HG02610 (cell line): ENCODE measurements at regions not wholly inside any gene's neighbourhood (a gene's known extent, or its start where the extent isn't known, plus 50 kb on each side); places are given as distances from the start of the nearest gene placed in this dataset.
"Not testable (repeated sequence)": the region's sequence is repeated elsewhere in the genome, so short reads cannot be mapped to it uniquely, and the experiment has no call there.

Source experiments
- ATAC-seq: cut with Tn5 transposase; IDR thresholded peaks from one replicate; pipeline ENCODE4 v1.9.1; 2021; ENCODE audit warnings: mild to moderate bottlenecking, moderate library complexity; ENCODE audit not compliant: unreplicated experiment

DNA sequence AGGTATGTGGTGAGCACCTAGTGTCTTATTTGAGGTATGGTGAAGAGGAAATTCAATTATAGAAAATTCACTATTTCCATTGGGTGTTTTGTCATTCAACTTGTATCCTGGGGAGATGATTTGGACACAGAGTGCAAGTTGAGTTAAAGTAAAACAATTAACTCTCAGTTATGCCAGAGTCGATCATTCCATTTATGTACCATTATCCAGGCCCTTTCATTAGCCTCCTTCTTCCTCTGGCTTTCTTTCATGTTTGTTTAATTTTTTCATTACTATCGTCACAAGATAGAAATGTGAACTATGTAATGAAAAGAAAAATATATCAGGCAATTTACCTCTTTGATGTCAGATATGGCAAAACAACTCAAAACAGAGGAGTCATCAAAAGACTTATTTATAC is 1347.2 kb upstream of the NUDT12 start:
- no peak for ATAC-seq

DNA sequence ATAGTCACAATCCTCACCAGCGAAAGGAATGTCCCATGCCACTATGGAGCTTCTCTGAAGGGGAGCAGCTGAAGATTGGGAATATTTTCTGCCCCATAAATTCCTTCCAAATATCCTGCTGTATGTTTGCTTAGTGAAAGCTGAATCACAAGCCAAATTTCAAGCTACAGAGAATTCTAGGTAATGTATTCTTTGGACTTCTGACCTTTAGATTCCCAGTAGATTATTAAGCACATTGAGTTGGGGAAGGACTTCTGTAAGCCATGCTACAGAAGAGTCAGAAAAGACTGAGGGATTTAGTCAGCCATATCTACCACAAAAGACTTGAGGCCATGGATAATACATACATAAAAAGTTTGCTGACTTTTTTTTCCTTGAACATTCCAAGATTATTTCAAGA is 1342.0 kb upstream of the NUDT12 start:
- no peak for ATAC-seq

DNA sequence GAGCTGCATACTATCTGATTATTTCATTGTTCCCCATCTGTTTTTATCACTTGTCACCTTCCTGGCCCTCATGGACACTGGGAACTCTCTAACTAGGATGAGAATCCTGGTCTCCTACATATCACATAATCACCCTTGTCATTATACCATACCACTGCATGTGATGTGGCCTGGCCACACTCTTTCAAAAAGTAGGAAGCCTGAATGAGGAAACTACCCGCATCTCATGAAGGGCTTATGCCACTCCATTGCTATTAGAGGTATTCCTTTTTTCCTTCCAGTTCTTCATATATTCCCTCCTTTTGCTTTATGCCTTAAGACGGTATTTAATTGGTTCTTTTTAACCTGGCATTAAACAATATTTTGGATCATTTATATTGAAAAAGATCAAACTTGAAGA is 1341.4 kb upstream of the NUDT12 start:
- no peak for ATAC-seq

DNA sequence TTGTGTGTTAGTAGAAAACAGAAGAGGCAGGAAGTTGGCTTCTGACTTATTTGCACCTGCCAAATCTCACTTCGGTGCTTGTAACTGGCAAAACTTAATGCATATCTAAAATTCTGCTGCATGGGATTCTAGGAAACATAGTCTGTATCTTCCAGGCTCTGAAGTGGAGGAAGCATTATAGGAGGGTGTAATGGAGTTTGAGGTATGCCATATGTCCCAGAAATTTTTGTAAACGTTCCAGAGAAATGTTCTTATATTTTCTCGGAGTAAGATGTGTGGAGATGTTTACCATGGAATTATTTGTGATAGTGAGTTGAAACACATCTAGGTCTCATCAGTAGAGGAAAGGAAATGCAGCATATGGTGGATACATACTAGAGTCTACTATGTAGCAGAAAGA is 1329.0 kb upstream of the NUDT12 start:
- no peak for ATAC-seq

DNA sequence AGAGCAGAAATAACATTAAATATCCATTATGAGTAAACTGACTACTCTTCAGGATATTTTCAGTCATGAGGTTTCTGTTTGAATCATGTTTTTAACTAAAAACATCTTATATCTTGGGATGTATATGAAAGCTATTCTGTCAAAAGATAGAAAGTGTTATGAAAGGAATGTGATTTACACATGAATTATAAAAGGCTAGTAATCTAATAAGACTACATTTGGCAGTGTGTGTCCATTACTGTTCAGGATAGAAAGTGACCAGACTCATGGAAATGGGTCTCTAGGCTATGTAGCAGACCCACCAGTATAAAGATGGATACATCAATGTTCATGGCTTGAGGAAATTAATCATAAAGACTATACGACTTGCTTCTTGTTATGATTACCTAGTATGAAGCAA is 1328.2 kb upstream of the NUDT12 start:
- no peak for ATAC-seq

DNA sequence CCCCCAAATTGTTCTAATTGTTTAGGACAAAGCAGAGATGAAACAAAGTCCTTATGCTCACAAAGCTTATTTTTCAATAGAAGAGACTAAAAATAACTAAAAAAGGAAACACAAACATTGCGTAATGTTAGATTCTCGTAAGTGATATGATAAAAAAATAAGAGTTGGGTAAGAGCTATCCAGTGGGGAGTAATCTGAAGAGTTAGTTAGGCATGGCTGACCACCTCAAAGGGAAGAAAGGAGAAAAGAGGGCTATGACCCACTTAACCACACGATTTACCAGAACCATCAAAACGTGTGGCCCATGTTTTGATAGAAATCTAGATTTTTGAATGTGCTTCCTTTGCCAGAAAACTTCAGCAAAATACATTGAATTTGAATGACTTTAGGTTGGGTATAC is 1296.8 kb upstream of the NUDT12 start:
- no peak for ATAC-seq

DNA sequence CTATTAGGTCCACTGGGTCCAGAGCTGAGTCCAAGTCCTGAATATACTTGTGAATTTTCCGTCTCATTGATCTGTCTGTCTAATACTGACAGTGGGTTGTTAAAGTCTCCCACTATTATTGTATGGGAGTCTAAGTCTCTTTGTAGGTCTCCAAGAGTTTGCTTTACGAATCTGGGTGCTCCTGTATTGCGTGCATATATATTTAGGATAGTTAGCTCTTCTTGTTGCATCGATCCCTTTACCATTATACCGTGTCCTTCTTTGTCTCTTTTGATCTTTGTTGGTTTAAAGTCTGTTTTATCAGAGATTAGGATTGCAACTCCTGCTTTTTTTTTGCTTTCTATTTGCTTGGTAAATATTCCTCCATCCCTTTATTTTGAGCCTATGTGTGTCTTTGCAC is 1289.5 kb upstream of the NUDT12 start:
- not testable (repeated sequence) for ATAC-seq

DNA sequence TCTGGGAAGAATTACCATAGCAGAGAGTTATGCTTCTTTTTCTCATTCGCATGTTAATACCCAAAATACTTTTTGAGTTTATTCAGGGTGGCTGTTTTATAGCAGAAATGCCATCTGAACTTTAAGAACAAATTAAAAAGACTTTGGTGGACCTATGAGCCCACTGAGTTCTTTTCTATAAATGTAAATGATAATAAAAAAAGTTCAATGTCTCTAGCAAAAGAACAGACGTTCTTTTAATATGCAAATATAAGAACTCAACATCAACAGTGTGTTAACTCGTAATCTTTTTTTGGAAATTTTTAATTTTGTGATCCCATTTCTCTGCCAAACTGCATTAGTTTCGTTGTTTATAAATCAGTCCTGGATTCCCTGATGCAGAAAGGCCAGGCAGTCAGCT is 1283.0 kb upstream of the NUDT12 start:
- no peak for ATAC-seq

DNA sequence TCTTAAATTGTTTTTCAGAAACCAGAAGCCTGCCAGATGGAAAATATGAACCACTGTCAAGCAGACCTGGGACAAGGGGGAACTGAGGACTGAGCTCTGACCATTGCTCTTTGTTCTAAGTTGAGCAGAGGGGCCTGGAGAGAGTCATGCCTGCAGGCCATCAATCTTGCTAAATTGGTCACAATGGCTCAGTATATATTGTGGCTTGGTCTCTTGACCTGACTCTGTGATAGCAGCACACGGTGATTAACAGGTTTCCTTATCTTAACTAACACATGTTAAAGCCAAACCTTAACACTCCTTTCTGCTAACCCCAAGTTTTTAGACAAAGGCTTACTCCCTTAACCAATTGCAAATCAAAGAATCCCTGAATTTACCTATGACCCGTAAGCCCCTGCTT is 1281.2 kb upstream of the NUDT12 start:
- ATAC-seq: no peak

DNA sequence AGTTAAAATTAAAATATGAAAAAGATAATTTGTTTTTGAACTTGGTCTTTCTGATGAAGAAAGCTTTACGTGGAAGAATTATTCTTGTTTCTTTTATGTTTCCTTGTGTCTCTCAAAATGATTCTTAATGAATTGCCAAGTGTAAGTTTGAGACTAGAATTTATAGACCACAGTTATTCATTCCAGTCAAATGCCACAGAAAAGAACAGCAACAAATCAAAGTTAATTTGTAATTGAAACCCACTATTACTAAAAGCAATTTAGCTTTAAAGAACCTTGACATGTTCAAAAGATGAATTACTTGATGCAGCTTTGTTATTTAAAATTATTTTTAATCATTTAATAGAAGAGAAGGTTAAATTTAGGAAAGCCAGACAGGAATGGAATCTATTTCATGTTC is 1277.7 kb upstream of the NUDT12 start:
- ATAC-seq: no peak

DNA sequence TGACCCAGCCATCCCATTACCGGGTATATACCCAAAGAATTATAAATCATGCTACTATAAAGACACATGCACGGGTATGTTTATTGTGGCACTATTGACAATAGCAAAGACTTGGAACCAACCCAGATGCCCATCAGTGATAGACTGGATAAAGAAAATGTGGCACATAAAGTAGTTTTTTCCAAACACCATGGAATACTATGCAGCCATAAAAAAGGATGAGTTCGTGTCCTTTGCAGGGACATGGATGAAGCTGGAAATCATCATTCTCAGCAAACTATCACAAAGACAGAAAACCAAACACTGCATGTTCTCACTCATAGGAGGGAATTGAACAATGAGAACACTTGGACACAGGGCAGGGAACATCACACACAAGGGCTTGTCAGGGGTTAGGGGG is 1268.9 kb upstream of the NUDT12 start:
- ATAC-seq: not testable (repeated sequence)

DNA sequence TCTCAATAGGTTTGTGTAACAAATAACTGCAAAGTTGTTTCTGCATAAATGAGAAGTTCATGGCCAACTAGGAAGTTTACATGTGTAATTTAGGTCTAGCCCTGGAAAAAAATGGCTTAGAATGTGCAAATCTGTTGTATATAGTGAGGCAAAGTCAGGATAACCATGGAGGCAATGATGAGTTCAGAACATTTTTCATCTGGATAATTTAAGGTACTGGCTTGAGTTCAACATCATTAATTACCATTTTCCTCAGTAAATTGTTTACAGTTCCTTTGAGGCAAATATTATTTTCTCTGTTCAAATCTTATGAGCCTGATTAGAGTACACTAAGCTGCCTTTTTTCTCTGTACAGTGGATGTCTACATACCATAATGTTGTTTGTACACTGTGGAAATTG is 1259.0 kb upstream of the NUDT12 start:
- ATAC-seq: no peak

DNA sequence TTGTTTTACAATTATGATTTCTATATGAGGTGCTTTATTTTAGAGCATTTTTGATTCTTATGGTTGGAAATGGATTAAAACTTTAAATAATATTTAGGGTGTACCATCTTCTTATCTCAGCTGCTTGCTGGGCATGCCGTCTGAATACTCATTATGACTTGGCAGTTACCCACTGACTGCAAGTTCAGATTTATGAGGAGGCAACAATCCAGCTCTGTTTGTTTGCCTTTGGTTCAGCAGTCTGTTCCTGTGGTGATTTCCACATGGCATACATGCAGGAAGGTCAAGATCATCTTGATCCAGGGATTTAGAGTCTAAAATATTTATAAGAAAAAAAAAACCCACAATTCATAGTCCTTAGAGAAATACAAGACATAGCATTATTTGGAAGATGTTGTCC is 1254.5 kb upstream of the NUDT12 start:
- no peak for ATAC-seq

DNA sequence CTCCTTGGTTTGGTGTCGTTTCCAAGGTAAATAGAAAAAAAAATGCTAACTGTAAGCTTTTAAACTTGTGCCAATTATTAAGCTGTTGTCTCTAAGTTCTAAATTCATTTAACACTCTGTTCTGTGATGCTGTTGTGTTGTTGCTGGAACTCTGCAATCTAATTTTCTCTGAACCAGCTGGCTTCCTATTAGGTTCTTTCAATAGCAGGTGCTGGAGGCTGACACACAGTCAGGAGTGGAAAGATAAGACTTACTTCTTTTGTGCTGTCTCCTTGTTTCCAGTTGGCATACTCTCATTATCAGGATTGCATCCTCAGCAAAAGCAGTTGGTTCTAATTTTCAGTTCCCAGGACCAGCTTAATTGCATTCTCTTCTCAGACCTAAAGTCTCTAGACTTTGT is 1252.6 kb upstream of the NUDT12 start:
- no peak for ATAC-seq

DNA sequence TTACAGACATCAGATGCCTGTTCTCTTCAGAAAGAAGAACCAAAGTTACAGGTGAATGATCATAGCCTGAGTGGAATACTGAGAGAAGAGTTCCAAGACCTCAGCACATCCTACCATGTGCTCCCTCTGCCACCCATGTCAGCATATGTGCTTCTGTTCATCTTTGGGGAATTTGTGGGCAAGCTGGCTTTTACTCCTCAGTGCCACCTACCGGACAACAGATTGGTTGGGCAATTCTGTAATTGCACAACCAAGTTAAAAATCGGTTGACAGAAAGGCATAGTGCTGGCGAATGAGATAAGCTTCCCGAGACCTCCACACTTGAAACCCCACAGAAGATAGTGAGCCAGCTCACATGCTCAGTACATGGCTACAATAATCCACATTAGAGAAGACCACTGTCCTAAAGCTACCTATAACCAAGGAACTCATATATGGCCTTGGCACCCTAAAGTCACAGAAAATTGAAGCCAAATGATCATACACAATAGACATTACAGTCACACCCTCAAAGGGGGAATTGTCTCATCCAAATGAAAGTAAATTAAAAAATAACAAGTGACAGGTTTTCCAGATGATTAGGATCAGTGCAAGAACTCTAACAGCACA is 1238.0 kb upstream of the NUDT12 start:
- no peak for ATAC-seq

DNA sequence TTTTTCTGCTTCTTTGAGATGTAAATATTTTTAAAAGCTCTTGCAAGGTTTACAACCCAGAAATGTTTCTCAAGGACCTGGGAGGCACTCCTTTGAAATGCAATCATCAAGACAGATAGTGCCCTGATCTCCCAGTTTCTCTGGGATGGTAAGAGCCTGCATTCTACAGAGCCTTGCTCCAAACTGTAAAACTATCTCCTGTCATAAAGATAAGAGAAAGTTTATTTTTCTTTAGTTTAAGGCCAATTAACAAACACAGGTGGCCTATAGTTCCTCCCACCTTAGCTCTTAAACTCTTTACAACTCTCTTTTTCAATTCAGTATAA is 1231.1 kb upstream of the NUDT12 start:
- no peak for ATAC-seq

DNA sequence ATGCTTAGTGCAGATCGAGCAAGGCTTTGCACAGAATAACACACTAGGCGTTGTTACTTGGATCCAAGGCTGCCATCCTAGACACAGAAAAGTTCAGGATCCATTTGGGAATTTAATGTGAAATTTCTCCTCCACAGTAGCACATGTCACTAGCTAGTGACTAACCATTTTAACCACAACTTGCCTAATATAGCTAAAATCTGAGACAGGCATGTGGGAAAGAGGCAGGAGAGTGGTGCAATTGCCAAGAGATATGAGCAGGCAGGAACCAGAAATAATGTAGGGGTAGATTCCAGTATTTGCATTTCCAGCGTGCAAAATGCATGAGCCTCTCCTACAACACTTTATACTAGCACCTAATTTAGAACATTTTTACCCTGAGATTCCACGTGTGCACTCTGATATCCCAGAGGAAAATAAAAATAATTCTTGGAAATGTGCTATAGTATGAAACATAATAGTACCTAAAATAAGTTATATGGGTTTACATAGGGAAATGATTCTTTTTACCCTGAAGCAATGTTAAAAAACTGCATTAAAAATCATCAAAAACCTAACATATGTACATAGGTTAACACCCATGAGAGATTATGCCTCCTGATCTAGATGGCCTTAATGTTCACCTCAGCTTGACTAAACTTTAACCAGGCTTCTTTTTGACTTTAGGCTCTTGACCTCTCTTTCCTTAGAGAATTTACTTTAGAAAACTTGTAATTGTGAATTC is 1230.6 kb upstream of the NUDT12 start:
- no peak for ATAC-seq

DNA sequence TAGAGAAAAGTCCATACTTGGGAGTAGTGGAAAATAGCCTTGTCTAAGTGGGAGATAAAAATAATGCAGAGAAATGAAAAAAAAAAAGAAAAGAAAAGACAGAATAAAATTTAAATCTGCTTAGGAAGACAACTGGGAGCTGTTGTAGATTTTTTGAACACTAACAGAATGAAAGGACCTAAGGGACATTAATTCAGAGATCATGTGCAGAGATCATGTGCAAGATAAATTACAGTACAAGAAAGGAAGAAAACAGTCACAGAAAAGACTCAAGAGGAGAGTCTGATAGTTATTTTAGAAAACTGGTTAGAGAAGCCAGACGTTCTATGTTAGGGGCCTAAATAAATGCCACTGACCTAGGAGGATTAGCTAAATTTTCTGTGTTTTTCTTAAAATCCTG is 1226.8 kb upstream of the NUDT12 start:
- no peak for ATAC-seq

DNA sequence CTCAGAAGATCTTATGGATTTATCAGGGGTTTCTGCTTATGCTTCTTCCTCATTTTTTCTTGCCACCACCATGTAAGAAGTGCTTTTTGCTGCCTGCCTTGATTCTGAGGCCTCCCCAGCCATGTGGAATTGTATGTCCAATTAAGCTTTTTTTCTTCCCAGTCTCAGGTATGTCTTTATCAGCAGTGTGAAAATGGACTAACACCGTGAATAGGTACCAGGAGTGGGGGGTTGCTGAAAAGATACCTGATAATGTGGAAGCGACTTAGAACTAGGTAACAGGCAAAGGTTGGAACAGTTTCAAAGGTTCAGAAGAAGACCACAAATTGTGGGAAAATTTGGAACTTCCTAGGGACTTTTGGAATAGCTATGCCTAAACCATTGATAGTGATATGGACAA is 1222.5 kb upstream of the NUDT12 start:
- ATAC-seq: no peak

DNA sequence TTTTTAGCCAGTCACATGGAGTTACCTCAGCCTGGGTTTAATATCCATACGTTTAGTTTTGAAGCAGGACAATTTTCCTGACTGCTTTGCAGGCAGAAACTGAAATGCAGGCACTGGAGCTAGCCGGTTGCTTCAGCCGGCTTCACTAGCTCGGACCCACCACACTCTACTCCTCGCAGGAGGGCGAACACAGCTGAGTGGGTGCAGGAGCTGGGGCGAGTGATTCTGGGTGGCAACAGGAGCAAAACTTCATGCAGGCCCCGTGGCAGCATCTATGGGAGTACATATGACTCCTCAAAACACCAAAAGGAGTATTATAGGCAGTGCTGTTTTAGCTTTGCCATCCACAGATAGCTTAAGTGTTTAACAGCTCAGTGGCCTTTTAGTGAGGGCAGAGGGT is 1211.8 kb upstream of the NUDT12 start:
- ATAC-seq: no peak

DNA sequence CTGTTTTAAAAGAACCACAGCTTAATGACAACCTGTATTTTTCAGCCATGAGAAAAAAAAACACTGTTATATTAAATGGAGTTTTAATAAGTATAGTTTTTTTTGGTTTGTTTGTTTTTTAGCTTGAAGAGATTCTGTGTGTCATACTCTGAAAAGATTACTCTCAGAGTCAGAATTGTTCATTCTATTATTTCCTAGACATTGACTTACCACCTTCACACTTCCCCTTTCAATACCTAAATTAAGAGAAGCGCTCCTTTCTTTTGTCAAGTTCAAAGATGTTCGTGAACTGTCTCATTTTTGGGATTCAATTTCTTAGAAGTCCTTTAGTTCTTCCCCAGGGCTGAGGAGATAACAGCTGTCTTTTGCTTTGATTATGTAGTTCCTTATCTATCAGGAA is 1201.6 kb upstream of the NUDT12 start:
- no peak for ATAC-seq

DNA sequence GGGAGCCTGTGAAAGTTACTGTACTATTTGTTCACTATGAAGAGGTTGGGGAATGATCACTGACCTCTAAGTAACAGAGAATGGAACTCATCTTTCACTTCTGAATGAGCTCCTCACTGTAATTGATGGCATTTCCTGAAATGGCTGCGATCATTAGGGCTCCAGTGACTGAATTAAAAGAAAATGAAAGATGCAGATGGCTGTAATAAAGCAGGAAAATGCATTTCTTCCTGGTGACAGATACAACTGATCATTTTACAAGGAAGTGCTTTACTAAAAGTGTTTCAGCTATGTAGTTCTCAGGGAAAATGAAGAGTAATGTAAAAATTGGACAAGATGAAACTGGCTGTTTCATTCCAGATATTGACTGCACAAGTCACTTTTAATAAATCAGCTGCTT is 1200.6 kb upstream of the NUDT12 start:
- ATAC-seq: no peak

DNA sequence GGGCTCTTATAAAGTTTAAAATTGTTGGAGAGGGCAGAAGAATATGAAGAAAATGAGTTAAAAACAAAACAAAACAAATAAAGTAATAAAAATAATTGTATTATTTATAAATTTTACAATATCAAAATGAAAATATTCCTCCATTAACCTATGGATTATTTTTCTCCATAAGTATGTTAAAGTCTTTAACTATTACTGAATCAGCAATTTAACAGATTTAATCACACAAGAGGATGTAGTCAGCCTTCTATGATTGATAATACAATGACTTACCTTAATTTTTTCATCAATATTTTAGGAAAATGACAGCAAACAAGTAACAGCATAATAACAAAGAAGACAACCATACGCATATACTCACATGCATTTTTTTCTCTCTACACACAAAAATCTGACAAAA is 1195.3 kb upstream of the NUDT12 start:
- ATAC-seq: no peak
